ENCODE measurements at regions not wholly inside any gene's neighbourhood (a gene's known extent, or its start where the extent isn't known, plus 50 kb on each side); places are given as distances from the start of the nearest gene placed in this dataset.

DNA sequence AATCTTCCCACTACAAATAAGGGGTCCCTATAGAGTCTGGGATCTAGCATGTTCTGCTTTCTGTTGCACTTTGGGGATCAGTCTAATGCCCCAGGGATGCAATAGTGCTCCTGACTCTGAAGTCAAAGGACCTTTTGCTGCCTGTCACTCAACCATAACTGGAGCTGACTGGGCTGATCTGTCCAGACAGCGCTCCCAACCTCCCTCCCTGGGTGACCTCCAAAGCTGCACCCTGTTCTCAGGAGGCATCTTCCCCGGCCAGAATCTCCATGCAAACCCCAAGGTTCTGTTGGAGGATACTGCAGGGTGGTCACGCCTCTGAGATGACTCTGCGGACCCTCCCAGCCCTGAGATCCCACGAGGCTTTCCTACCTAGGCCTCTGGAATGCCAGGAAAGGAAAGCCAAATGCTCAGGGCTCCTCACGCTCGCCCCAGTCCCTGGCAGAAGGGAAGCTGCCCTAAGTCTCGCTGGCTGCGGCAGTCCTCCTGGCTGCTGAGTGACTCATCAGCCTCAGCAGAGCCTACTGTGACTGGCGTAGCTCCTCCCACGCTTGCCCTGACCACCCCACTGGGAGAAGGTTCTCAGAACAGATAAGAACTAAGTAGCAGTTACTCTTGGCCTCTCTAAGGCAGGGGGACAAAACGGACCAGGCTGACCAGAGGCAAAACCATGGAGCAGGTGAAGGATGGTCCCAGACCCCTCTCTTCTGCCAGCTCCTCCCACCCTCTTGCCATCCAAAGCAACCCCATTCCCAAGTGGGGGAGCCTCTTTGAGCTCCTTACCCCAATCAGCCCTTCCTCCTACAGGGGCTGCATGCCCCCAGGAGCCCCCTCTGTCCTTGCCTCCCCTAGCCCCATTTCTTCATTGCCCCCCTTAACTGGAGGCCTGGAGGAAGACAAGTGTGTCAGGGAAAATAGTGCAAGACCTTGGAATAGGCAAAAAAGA, 124.1 kb upstream of the TNRC6C start (continued):
- TF ChIP-seq ZNF776 (tag by site-specific recombination; IDR thresholded peaks at IDR 0.05; ENCODE audit: borderline replicate concordance) (no peak), IKZF3 (tag by site-specific recombination; IDR thresholded peaks at IDR 0.05) (no peak), YY2 (tag by site-specific recombination; IDR thresholded peaks at IDR 0.05) (no peak), ZBTB17 (tag by site-specific recombination; IDR thresholded peaks at IDR 0.05) (peak; percentile 71), KLF10 (tag by site-specific recombination; IDR thresholded peaks at IDR 0.05) (no peak), MYNN (tag by site-specific recombination; IDR thresholded peaks at IDR 0.05; ENCODE audit: borderline replicate concordance) (no peak), ZNF837 (tag by site-specific recombination; IDR thresholded peaks at IDR 0.05) (no peak), ZFHX2 (tag by site-specific recombination; conservative IDR thresholded peaks at IDR 0.05) (peak; percentile 88), ZNF19 (tag by site-specific recombination; IDR thresholded peaks at IDR 0.05; ENCODE audit: low read depth) (no peak), ZNF777 (tag by site-specific recombination; IDR thresholded peaks at IDR 0.05; ENCODE audit: borderline replicate concordance) (no peak), ZBTB48 (tag by site-specific recombination; IDR thresholded peaks at IDR 0.05) (peak; percentile 99), ZNF366 (tag by site-specific recombination; conservative IDR thresholded peaks at IDR 0.05) (peak; percentile 65), ZNF600 (tag by site-specific recombination; IDR thresholded peaks at IDR 0.05) (peak; percentile 40; the same call in 1 of the 2 replicates), ZNF138 (tag by site-specific recombination; IDR thresholded peaks at IDR 0.05; ENCODE audit: borderline replicate concordance) (no peak), ZNF626 (tag by site-specific recombination; IDR thresholded peaks at IDR 0.05) (no peak), ZNF660 (tag by site-specific recombination; IDR thresholded peaks at IDR 0.05) (no peak), AEBP2 (tag by site-specific recombination; IDR thresholded peaks at IDR 0.05; ENCODE audit: borderline replicate concordance) (no peak), ZNF514 (tag by site-specific recombination; IDR thresholded peaks at IDR 0.05) (no peak), PRDM10 (tag by site-specific recombination; IDR thresholded peaks at IDR 0.05) (0 out of 2 replicates have a peak, but pooled peaks have one; percentile 33), ZNF324 (tag by site-specific recombination; IDR thresholded peaks at IDR 0.05) (no peak), EGR2 (tag by site-specific recombination; IDR thresholded peaks at IDR 0.05; ENCODE audit: low read depth) (peak; percentile 64; the same call in 1 of the 2 replicates), GLIS1 (tag by site-specific recombination; IDR thresholded peaks at IDR 0.05) (peak; percentile 80), ZNF580 (tag by site-specific recombination; IDR thresholded peaks at IDR 0.05) (no peak), ZNF530 (tag by site-specific recombination; IDR thresholded peaks at IDR 0.05; ENCODE audit: low read depth) (no peak)
- TF ChIP-seq, protein P1, sequence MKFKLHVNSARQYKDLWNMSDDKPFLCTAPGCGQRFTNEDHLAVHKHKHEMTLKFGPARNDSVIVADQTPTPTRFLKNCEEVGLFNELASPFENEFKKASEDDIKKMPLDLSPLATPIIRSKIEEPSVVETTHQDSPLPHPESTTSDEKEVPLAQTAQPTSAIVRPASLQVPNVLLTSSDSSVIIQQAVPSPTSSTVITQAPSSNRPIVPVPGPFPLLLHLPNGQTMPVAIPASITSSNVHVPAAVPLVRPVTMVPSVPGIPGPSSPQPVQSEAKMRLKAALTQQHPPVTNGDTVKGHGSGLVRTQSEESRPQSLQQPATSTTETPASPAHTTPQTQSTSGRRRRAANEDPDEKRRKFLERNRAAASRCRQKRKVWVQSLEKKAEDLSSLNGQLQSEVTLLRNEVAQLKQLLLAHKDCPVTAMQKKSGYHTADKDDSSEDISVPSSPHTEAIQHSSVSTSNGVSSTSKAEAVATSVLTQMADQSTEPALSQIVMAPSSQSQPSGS (tag by site-specific recombination; IDR thresholded peaks at IDR 0.05; ENCODE audit: low read depth) = no peak
- TF ChIP-seq, protein P2, sequence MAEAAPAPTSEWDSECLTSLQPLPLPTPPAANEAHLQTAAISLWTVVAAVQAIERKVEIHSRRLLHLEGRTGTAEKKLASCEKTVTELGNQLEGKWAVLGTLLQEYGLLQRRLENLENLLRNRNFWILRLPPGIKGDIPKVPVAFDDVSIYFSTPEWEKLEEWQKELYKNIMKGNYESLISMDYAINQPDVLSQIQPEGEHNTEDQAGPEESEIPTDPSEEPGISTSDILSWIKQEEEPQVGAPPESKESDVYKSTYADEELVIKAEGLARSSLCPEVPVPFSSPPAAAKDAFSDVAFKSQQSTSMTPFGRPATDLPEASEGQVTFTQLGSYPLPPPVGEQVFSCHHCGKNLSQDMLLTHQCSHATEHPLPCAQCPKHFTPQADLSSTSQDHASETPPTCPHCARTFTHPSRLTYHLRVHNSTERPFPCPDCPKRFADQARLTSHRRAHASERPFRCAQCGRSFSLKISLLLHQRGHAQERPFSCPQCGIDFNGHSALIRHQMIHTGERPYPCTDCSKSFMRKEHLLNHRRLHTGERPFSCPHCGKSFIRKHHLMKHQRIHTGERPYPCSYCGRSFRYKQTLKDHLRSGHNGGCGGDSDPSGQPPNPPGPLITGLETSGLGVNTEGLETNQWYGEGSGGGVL (tag by site-specific recombination; IDR thresholded peaks at IDR 0.05) = peak; percentile 34; the same call in 1 of the 2 replicates
